ENCODE measurements at regions not wholly inside any gene's neighbourhood (a gene's known extent, or its start where the extent isn't known, plus 50 kb on each side); places are given as distances from the start of the nearest gene placed in this dataset.
"Not testable (repeated sequence)": the region's sequence is repeated elsewhere in the genome, so short reads cannot be mapped to it uniquely, and the experiment has no call there.

DNA sequence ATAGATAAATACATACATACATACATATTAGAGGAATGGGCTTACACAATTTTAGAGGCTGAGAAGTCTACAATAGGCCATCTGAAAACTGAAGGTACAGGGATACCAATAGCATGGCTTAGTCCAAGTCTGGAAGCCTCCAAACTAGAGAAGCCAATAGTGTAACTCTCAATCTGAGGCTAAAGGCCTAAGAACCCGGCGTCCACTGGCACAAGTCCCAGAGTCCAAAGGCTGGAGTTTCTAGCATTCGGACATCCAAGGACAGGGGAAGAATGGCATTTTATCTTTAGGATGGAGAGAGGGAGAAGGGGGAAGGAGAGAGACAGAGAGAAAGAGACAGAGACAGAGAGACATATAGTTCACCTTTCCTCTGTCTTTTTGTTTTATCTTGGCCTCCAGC lies 63.7 kb upstream of the SYT4 start:
- Mint-ChIP-seq H3K9me3 (peaks cover 10% of the 10 kb centered on the region), H3K4me3 (no peak overlapping the region), H3K4me1 (ENCODE audit: low read depth) (no peaks in the 10 kb centered on the region), H3K27ac (no peak overlapping the region), H3K36me3 (ENCODE audit: low read depth) (no peaks in the 10 kb centered on the region), H3K27me3 (ENCODE audit: low read depth) (no peaks in the 10 kb centered on the region)
- no peak for DNase-seq
- CTCF ChIA-PET = no interaction called here
- intact Hi-C loops (cut with micrococcal nuclease) = no loop called here

DNA sequence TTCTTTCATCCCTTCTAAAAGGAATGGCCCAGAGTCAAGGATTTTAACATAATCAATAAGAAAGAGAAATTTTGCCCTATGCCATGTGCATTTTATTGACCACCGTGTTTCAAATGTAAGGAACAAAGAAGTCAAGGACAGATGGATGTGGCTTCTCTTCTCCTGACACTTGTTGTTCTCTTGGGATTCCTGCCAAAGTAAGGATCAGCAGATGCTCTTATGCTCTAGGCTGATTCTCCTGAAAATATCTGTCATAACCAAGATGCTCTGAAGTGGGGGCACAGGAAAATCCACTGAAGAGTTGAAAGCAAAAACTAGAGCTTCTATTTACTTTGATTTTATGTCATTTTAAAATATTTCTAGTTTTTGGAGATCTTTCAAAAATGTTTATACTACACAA lies 72.9 kb upstream of the SYT4 start:
- no peaks in the 10 kb centered on the region for H3K4me1 Mint-ChIP-seq (ENCODE audit: low read depth)
- DNase-seq = no peak
- H3K36me3 Mint-ChIP-seq (ENCODE audit: low read depth) = no peaks in the 10 kb centered on the region
- no peaks in the 10 kb centered on the region for H3K27me3 Mint-ChIP-seq (ENCODE audit: low read depth)
- peaks cover 2% of the 10 kb centered on the region for H3K9me3 Mint-ChIP-seq
- H3K4me3 Mint-ChIP-seq = no peak overlapping the region
- CTCF ChIA-PET = no interaction called here
- intact Hi-C loops (cut with micrococcal nuclease) = no loop called here
- H3K27ac Mint-ChIP-seq = no peak overlapping the region

GRCh38 chr18:43364535-43364934 lies 87.2 kb upstream of the SYT4 start:
- Mint-ChIP-seq H3K9me3 (peaks cover 6% of the 10 kb centered on the region), H3K27ac (no peak overlapping the region)
- intact Hi-C loops (cut with micrococcal nuclease) = no loop called here

GRCh38 chr18:43367895-43368294 lies 90.6 kb upstream of the SYT4 start:
- no peak for DNase-seq
- Mint-ChIP-seq H3K4me1 (ENCODE audit: low read depth) (no peaks in the 10 kb centered on the region), H3K36me3 (ENCODE audit: low read depth) (no peaks in the 10 kb centered on the region), H3K27ac (no peak overlapping the region), H3K4me3 (no peak overlapping the region), H3K9me3 (peaks cover 6% of the 10 kb centered on the region), H3K27me3 (ENCODE audit: low read depth) (no peaks in the 10 kb centered on the region)
- CTCF ChIA-PET = no interaction called here
- intact Hi-C loops (cut with micrococcal nuclease) = no loop called here

More at GRCh38 chr18:43364535-43364934, 87.2 kb upstream of the SYT4 start:
- no peak for DNase-seq
- no peaks in the 10 kb centered on the region for H3K36me3 Mint-ChIP-seq (ENCODE audit: low read depth)
- no peak overlapping the region for H3K4me3 Mint-ChIP-seq
- no peaks in the 10 kb centered on the region for H3K4me1 Mint-ChIP-seq (ENCODE audit: low read depth)
- CTCF ChIA-PET = no interaction called here
- no peaks in the 10 kb centered on the region for H3K27me3 Mint-ChIP-seq (ENCODE audit: low read depth)

DNA sequence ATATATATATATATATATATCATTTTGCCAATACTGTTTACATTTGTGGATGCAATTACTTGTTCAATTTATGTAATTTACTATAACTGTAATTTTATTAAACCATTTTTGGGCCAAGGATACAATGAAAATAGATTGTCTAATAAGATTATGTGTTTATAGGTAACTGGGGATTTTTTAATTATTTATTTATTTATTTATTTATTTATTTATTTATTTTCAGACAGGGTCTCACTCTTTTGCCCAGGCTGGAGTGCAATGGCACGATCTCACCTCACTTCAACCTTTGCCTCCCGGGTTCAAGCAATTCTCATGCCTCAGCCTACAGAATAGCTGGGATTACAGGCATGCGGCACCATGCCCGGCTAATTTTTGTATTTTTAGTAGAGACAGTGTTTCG lies 92.0 kb upstream of the SYT4 start:
- intact Hi-C loops (cut with micrococcal nuclease); H3K36me3 Mint-ChIP-seq (ENCODE audit: low read depth); H3K27ac Mint-ChIP-seq: not testable (repeated sequence)

DNA sequence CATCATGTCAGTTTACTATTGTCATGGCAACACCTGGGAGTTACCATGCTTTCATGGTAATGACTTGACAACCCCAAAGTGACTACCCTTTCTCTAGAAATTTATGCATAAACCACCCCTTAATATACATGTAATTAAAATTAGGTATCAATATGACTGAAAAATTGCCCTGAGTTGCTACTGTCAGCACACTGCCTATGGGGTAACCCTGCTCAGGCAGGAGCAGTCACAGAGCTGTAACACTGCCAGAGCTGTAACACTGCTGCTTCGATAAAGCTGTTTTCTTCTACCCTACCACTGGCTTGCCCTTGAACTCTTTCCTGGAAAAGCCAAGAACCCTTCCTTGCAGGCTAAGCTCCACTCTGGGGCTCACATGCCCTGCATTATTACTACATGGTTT lies 95.5 kb upstream of the SYT4 start:
- Mint-ChIP-seq H3K27me3 (ENCODE audit: low read depth) (no peaks in the 10 kb centered on the region), H3K36me3 (ENCODE audit: low read depth) (no peaks in the 10 kb centered on the region), H3K4me1 (ENCODE audit: low read depth) (no peaks in the 10 kb centered on the region), H3K4me3 (no peak overlapping the region), H3K9me3 (peaks cover 3% of the 10 kb centered on the region), H3K27ac (no peak overlapping the region)
- intact Hi-C loops (cut with micrococcal nuclease) = no loop called here
- no peak for DNase-seq
- CTCF ChIA-PET = no interaction called here

More for the DNA sequence above, 92.0 kb upstream of the SYT4 start:
- H3K4me3 Mint-ChIP-seq; H3K9me3 Mint-ChIP-seq; DNase-seq; CTCF ChIA-PET; H3K4me1 Mint-ChIP-seq (ENCODE audit: low read depth); H3K27me3 Mint-ChIP-seq (ENCODE audit: low read depth): not testable (repeated sequence)

- Mint-ChIP-seq H3K27me3 (ENCODE audit: low read depth) (no peaks in the 10 kb centered on the region), H3K4me3 (no peak overlapping the region), H3K27ac (no peak overlapping the region), H3K4me1 (ENCODE audit: low read depth) (no peaks in the 10 kb centered on the region), H3K36me3 (ENCODE audit: low read depth) (no peaks in the 10 kb centered on the region), H3K9me3 (peaks cover 3% of the 10 kb centered on the region)
- DNase-seq = no peak
- CTCF ChIA-PET = no interaction called here
- intact Hi-C loops (cut with micrococcal nuclease) = no loop called here
These were observed 102.9 kb upstream of the SYT4 start for GRCh38 chr18:43380104-43380672.

- no peak for DNase-seq
- Mint-ChIP-seq H3K27ac (no peak overlapping the region), H3K36me3 (ENCODE audit: low read depth) (no peaks in the 10 kb centered on the region), H3K4me1 (ENCODE audit: low read depth) (no peaks in the 10 kb centered on the region), H3K4me3 (no peak overlapping the region), H3K27me3 (ENCODE audit: low read depth) (no peaks in the 10 kb centered on the region), H3K9me3 (peaks cover 2% of the 10 kb centered on the region)
- intact Hi-C loops (cut with micrococcal nuclease) = no loop called here
- CTCF ChIA-PET = interaction anchor here (0.6 to 0.7 kb wide), 2 partner anchors 67 to 166 kb away, joined by 3 read pairs; no protein-coding TSS in a partner anchor
These were observed 105.5 kb upstream of the SYT4 start for GRCh38 chr18:43382641-43383403.

- intact Hi-C loops (cut with micrococcal nuclease) = no loop called here
- CTCF ChIA-PET = no interaction called here
- Mint-ChIP-seq H3K4me3 (no peak overlapping the region), H3K27me3 (ENCODE audit: low read depth) (no peaks in the 10 kb centered on the region), H3K36me3 (ENCODE audit: low read depth) (no peaks in the 10 kb centered on the region), H3K4me1 (ENCODE audit: low read depth) (no peaks in the 10 kb centered on the region), H3K9me3 (peaks cover 6% of the 10 kb centered on the region), H3K27ac (no peak overlapping the region)
- DNase-seq = no peak
These were observed 111.9 kb upstream of the SYT4 start for GRCh38 chr18:43389163-43389562.

DNA sequence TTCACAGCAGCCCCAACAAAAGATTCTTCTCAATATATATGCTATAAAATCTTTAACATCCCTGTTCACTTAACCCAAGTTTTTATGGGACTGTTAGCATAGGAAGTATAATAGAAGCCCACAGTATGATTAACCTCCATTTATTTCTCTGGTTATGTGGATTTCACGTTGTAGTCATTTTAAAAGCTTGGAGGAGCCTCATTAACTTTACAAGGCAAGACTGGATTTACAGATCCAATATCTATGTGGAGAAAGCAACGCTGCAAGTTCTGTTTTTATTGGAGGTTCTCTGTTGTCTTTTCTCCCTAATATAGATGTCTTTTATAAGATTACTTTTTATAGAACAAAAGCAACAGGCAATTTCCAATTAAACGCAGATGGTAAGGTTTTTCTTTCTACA lies 114.9 kb upstream of the SYT4 start:
- Mint-ChIP-seq H3K4me1 (ENCODE audit: low read depth) (no peaks in the 10 kb centered on the region), H3K27ac (no peak overlapping the region), H3K36me3 (ENCODE audit: low read depth) (no peaks in the 10 kb centered on the region), H3K4me3 (no peak overlapping the region), H3K9me3 (peaks cover 5% of the 10 kb centered on the region), H3K27me3 (ENCODE audit: low read depth) (no peaks in the 10 kb centered on the region)
- intact Hi-C loops (cut with micrococcal nuclease) = loop anchor here (10.0 kb wide), 1 partner anchor 1337 kb away; no protein-coding TSS in a partner anchor
- CTCF ChIA-PET = no interaction called here
- no peak for DNase-seq

GRCh38 chr18:43393174-43393573 lies 115.9 kb upstream of the SYT4 start:
- DNase-seq = no peak
- Mint-ChIP-seq H3K27me3 (ENCODE audit: low read depth) (no peaks in the 10 kb centered on the region), H3K27ac (no peak overlapping the region), H3K4me1 (ENCODE audit: low read depth) (no peaks in the 10 kb centered on the region), H3K36me3 (ENCODE audit: low read depth) (no peaks in the 10 kb centered on the region), H3K9me3 (peaks cover 5% of the 10 kb centered on the region), H3K4me3 (no peak overlapping the region)
- intact Hi-C loops (cut with micrococcal nuclease) = loop anchor here (10.0 kb wide), 1 partner anchor 1338 kb away; no protein-coding TSS in a partner anchor
- CTCF ChIA-PET = no interaction called here

GRCh38 chr18:43396266-43396665 lies 119.0 kb upstream of the SYT4 start:
- H3K36me3 Mint-ChIP-seq (ENCODE audit: low read depth) = no peaks in the 10 kb centered on the region
- CTCF ChIA-PET = no interaction called here
- H3K4me3 Mint-ChIP-seq = no peak overlapping the region
- H3K4me1 Mint-ChIP-seq (ENCODE audit: low read depth) = no peaks in the 10 kb centered on the region
- no peak for DNase-seq
- intact Hi-C loops (cut with micrococcal nuclease) = loop anchor here (10.0 kb wide), 1 partner anchor 1341 kb away; no protein-coding TSS in a partner anchor
- H3K27me3 Mint-ChIP-seq (ENCODE audit: low read depth) = no peaks in the 10 kb centered on the region
- peaks cover 8% of the 10 kb centered on the region for H3K9me3 Mint-ChIP-seq
- H3K27ac Mint-ChIP-seq = no peak overlapping the region

- H3K9me3 Mint-ChIP-seq = peaks cover 8% of the 10 kb centered on the region
- CTCF ChIA-PET = no interaction called here
- H3K4me3 Mint-ChIP-seq = no peak overlapping the region
- H3K27me3 Mint-ChIP-seq (ENCODE audit: low read depth) = no peaks in the 10 kb centered on the region
- H3K4me1 Mint-ChIP-seq (ENCODE audit: low read depth) = no peaks in the 10 kb centered on the region
- intact Hi-C loops (cut with micrococcal nuclease) = loop anchor here (10.0 kb wide), 1 partner anchor 1344 kb away; no protein-coding TSS in a partner anchor
- no peaks in the 10 kb centered on the region for H3K36me3 Mint-ChIP-seq (ENCODE audit: low read depth)
- no peak for DNase-seq
- H3K27ac Mint-ChIP-seq = no peak overlapping the region
These were observed 121.3 kb upstream of the SYT4 start for GRCh38 chr18:43398601-43399000.
